ENCODE measurements at regions not wholly inside any gene's neighbourhood (a gene's known extent, or its start where the extent isn't known, plus 50 kb on each side); places are given as distances from the start of the nearest gene placed in this dataset.

DNA sequence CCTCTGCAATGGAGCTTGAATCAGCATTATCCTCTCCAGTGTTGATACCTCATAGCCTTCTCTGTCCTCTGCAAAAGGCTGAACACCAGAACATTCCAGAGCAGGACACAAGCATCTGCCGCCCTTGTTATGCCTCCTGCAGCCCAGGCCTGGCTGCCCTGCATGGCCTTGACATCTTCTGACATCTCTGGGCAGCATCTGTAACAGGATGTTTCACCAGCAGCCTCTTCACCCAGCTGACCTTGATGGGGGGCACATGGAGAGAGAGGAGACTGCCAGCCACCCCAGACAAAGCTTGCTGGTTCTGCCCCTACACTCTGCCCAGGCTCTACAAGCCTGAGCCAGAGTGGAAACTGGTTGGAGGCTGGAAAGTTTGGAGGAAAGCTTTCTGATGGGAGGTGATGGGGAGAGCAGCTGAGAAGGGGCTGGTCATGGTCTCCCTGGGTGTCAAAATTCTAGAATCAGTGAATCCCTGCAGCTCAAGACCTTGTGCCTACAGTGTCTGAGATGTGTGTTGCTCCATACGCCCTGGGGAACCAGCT is 145.1 kb downstream of the MRPL14 start:
- no peak for TF ChIP-seq CTCF (conservative IDR thresholded peaks at IDR 0.05 in 1 of 2, IDR thresholded peaks at IDR 0.05 in 1 of 2; ENCODE audit: extremely low read depth in 1 of 2, insufficient read depth in 1 of 2, low read depth in 1 of 2, low read length in 2 of 2)
- TF ChIP-seq EZH2 (IDR thresholded peaks at IDR 0.05; ENCODE audit: borderline replicate concordance, low read length): no peak
